ENCODE measurements at regions not wholly inside any gene's neighbourhood (a gene's known extent, or its start where the extent isn't known, plus 50 kb on each side); places are given as distances from the start of the nearest gene placed in this dataset.

GRCh38 chr17:13128676-13129075 is 110.8 kb upstream of the ELAC2 start:
- H3K9me3 Mint-ChIP-seq, result no peaks in the 10 kb centered on the region
- H3K27ac Mint-ChIP-seq, result no peak overlapping the region
- peaks cover 2% of the 10 kb centered on the region for H3K4me1 Mint-ChIP-seq
- H3K4me3 Mint-ChIP-seq, result no peak overlapping the region
- DNase-seq, result no peak
- no peaks in the 10 kb centered on the region for H3K36me3 Mint-ChIP-seq (ENCODE audit: low read depth)
- H3K27me3 Mint-ChIP-seq (ENCODE audit: low read depth, poor library complexity), result no peaks in the 10 kb centered on the region
- TF ChIP-seq CTCF (IDR thresholded peaks at IDR 0.05), result no peak

DNA sequence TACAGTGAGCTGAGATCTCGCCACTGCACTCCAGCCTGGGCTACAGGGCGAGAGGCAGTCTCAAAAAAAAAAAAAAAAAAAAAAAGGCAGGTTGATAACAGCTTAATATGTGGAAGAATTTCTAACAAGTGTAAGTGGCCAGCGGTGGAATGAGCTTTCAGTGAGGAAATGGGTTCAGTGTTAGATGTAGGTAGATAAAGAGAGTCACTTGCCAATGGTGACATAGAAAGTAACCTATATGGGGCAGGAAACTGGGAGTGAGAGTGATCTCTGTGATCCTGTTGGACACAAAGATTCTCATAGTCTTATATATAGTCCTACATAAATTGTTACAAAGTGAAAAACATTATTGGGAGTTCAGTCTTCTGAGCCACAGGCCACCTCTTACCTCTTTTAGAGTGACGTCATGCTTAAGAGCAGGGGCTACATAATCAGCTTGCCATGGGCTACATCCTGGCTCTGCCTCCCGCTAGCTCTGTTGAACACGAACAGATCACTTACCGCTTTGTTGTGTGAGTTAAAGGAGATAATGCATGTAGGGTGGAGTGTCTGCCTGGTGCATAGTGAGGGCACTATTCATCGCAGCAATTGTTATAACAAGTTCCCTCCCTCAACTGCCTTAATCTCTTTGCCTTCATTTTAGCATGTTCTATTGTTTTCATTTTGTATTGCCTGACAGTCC is 110.2 kb upstream of the ELAC2 start:
- DNase-seq, result no peak
- no peak overlapping the region for H3K4me3 Mint-ChIP-seq
- H3K27ac Mint-ChIP-seq, result no peak overlapping the region
- H3K27me3 Mint-ChIP-seq (ENCODE audit: low read depth, poor library complexity), result no peaks in the 10 kb centered on the region
- no peaks in the 10 kb centered on the region for H3K9me3 Mint-ChIP-seq
- peaks cover 8% of the 10 kb centered on the region for H3K4me1 Mint-ChIP-seq
- no peak for TF ChIP-seq CTCF (IDR thresholded peaks at IDR 0.05)
- H3K36me3 Mint-ChIP-seq (ENCODE audit: low read depth), result no peaks in the 10 kb centered on the region

- H3K4me3 Mint-ChIP-seq, result no peak overlapping the region
- peaks cover 6% of the 10 kb centered on the region for H3K9me3 Mint-ChIP-seq
- H3K27ac Mint-ChIP-seq, result peak overlapping the region; percentile 8
- no peak for TF ChIP-seq CTCF (IDR thresholded peaks at IDR 0.05)
- no peaks in the 10 kb centered on the region for H3K36me3 Mint-ChIP-seq (ENCODE audit: low read depth)
- peaks cover 30% of the 10 kb centered on the region for H3K4me1 Mint-ChIP-seq
- no peaks in the 10 kb centered on the region for H3K27me3 Mint-ChIP-seq (ENCODE audit: low read depth, poor library complexity)
- DNase-seq, result no peak
These were observed 103.0 kb upstream of the ELAC2 start for GRCh38 chr17:13120864-13121263.

DNA sequence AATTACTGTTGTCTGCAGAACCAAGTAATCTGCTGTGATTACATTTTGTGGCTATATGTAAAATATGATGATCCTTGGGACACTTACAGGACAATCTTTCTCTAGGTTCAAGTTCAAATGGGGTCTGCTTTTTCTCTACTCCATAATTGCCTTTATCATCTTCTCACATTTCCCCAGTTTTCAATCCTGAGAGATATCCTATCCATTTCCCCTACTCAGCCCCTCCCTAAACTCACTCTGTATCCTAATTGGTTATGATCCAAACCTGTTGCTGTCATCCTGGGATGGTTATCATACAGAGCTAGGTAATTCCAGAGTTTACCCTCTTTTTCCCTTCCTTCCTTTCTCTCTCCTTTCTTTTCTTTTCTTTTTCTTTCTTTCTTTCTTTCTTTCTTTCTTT is 100.5 kb upstream of the ELAC2 start:
- DNase-seq, result no peak
- TF ChIP-seq CTCF (IDR thresholded peaks at IDR 0.05), result no peak
- peaks cover 43% of the 10 kb centered on the region for H3K4me1 Mint-ChIP-seq
- peaks cover 6% of the 10 kb centered on the region for H3K9me3 Mint-ChIP-seq
- no peaks in the 10 kb centered on the region for H3K27me3 Mint-ChIP-seq (ENCODE audit: low read depth, poor library complexity)
- no peak overlapping the region for H3K4me3 Mint-ChIP-seq
- no peak overlapping the region for H3K27ac Mint-ChIP-seq
- H3K36me3 Mint-ChIP-seq (ENCODE audit: low read depth), result no peaks in the 10 kb centered on the region

DNA sequence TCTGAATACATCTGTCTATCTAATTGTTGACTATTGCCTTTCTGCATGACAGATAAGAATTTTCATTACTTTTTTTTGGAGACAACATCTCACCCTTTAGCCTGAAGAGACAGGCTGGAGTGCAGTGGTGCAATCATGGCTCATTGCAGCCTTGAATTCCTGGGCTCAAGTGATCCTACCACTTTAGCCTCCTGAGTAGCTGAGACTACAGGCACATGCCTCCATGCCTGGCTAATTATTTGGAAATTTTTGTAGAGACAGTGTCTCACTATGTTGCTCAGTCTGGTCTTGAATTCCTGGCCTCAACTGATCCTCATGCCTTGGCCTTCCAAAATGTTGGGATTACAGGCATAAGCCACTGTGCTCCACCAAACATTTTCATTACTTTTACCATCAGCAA is 99.8 kb upstream of the ELAC2 start:
- H3K4me1 Mint-ChIP-seq, result peaks cover 47% of the 10 kb centered on the region
- H3K4me3 Mint-ChIP-seq, result no peak overlapping the region
- peaks cover 6% of the 10 kb centered on the region for H3K9me3 Mint-ChIP-seq
- no peak for TF ChIP-seq CTCF (IDR thresholded peaks at IDR 0.05)
- no peak for DNase-seq
- H3K27me3 Mint-ChIP-seq (ENCODE audit: low read depth, poor library complexity), result no peaks in the 10 kb centered on the region
- no peaks in the 10 kb centered on the region for H3K36me3 Mint-ChIP-seq (ENCODE audit: low read depth)
- no peak overlapping the region for H3K27ac Mint-ChIP-seq

- DNase-seq, result peak; percentile 68
- Mint-ChIP-seq H3K36me3 (ENCODE audit: low read depth) (no peaks in the 10 kb centered on the region), H3K27ac (no peak overlapping the region), H3K27me3 (ENCODE audit: low read depth, poor library complexity) (peaks cover 7% of the 10 kb centered on the region), H3K4me1 (peaks cover 27% of the 10 kb centered on the region), H3K4me3 (peak overlapping the region; percentile 39), H3K9me3 (no peaks in the 10 kb centered on the region)
- peak; percentile 86 for TF ChIP-seq CTCF (IDR thresholded peaks at IDR 0.05)
These were observed 96.8 kb upstream of the ELAC2 start for GRCh38 chr17:13114601-13115031.
